Gastrocnemius medialis (tissue), 4 donors: ENCODE measurements at regions not wholly inside any gene's neighbourhood (a gene's known extent, or its start where the extent isn't known, plus 50 kb on each side); places are given as distances from the start of the nearest gene placed in this dataset.

ENCODE experiments used
- CTCF ChIP-seq, 5 experiments: fragments of 450-650 bp in 3 of 5; fragments of 200-600 bp in 2 of 5; sonication (generic) in 2 of 5; IDR thresholded peaks in 4 of 5; conservative IDR thresholded peaks in 1 of 5; 1 replicate in 4 of 5; 2 replicates in 1 of 5; pipeline ENCODE4 v1.5.1; 2016 to 2019; ENCODE audit warnings: antibody characterized with exemption in 5 of 5, mild to moderate bottlenecking in 3 of 5, moderate library complexity in 3 of 5
- POLR2A ChIP-seq, 2 donors: fragments of 450-650 bp; IDR thresholded peaks; one replicate each; pipeline ENCODE4 v1.6.1; 2017; ENCODE audit warnings: antibody characterized with exemption in 2 of 2, mild to moderate bottlenecking in 2 of 2, moderate library complexity in 2 of 2

- TF ChIP-seq CTCF (IDR thresholded peaks at IDR 0.05 in 4 of 5, conservative IDR thresholded peaks at IDR 0.05 in 1 of 5) (no peak), POLR2A (IDR thresholded peaks at IDR 0.05) (no peak)
Measured at GRCh38 chr18:51300912-51301311, 103.4 kb upstream of the MEX3C start.
